Loucy (cell line): ENCODE measurements at regions not wholly inside any gene's neighbourhood (a gene's known extent, or its start where the extent isn't known, plus 50 kb on each side); places are given as distances from the start of the nearest gene placed in this dataset.

Experiments
- CTCF ChIP-seq: fragments of 200-600 bp; sonication (generic); conservative IDR thresholded peaks from 2 replicates; pipeline ENCODE4 v1.5.1; 2014; ENCODE audit warnings: mild to moderate bottlenecking, antibody characterized with exemption, low read length
- EZH2phosphoT487 ChIP-seq: fragments of 200-600 bp; IDR thresholded peaks from 2 replicates; pipeline ENCODE4 v1.6.1; 2018; ENCODE audit warnings: antibody characterized with exemption, mild to moderate bottlenecking, moderate library complexity, borderline replicate concordance

GRCh38 chr19:31883296-31883990 is 462.0 kb upstream of the ZNF507 start:
- no peak for TF ChIP-seq CTCF
- no peak for TF ChIP-seq EZH2phosphoT487
